ENCODE measurements at regions not wholly inside any gene's neighbourhood (a gene's known extent, or its start where the extent isn't known, plus 50 kb on each side); places are given as distances from the start of the nearest gene placed in this dataset.
"Not testable (repeated sequence)": the region's sequence is repeated elsewhere in the genome, so short reads cannot be mapped to it uniquely, and the experiment has no call there.

- not testable (repeated sequence) for H3K9me3 Mint-ChIP-seq (ENCODE audit: unreplicated experiment); H3K36me3 Mint-ChIP-seq (ENCODE audit: unreplicated experiment); H3K4me1 Mint-ChIP-seq (ENCODE audit: low read depth, unreplicated experiment); H3K27me3 Mint-ChIP-seq (ENCODE audit: unreplicated experiment); H3K27ac Mint-ChIP-seq (ENCODE audit: unreplicated experiment)
- DNase-seq = peak; percentile 17
- peak overlapping the region; percentile 91 for H3K4me3 Mint-ChIP-seq (ENCODE audit: unreplicated experiment)
Observed at GRCh38 chr1:148049115-148049496, 103.0 kb downstream of the NBPF11 start.

GRCh38 chr1:148048423-148049114, 103.5 kb downstream of the NBPF11 start:
- H3K9me3 Mint-ChIP-seq (ENCODE audit: unreplicated experiment); H3K4me1 Mint-ChIP-seq (ENCODE audit: low read depth, unreplicated experiment); H3K27me3 Mint-ChIP-seq (ENCODE audit: unreplicated experiment); H3K36me3 Mint-ChIP-seq (ENCODE audit: unreplicated experiment): not testable (repeated sequence)
- H3K4me3 Mint-ChIP-seq (ENCODE audit: unreplicated experiment) = peak overlapping the region; percentile 91
- peak; percentile 60 for DNase-seq
- H3K27ac Mint-ChIP-seq (ENCODE audit: unreplicated experiment) = peak overlapping the region; percentile 70

- not testable (repeated sequence) for H3K36me3 Mint-ChIP-seq (ENCODE audit: unreplicated experiment); H3K27me3 Mint-ChIP-seq (ENCODE audit: unreplicated experiment); H3K27ac Mint-ChIP-seq (ENCODE audit: unreplicated experiment); H3K4me1 Mint-ChIP-seq (ENCODE audit: low read depth, unreplicated experiment); H3K4me3 Mint-ChIP-seq (ENCODE audit: unreplicated experiment); H3K9me3 Mint-ChIP-seq (ENCODE audit: unreplicated experiment); DNase-seq
Observed at GRCh38 chr1:148045872-148046271, 106.2 kb downstream of the NBPF11 start.

- not testable (repeated sequence) for H3K4me3 Mint-ChIP-seq (ENCODE audit: unreplicated experiment); H3K4me1 Mint-ChIP-seq (ENCODE audit: low read depth, unreplicated experiment); DNase-seq; H3K9me3 Mint-ChIP-seq (ENCODE audit: unreplicated experiment); H3K36me3 Mint-ChIP-seq (ENCODE audit: unreplicated experiment); H3K27ac Mint-ChIP-seq (ENCODE audit: unreplicated experiment); H3K27me3 Mint-ChIP-seq (ENCODE audit: unreplicated experiment)
Observed at GRCh38 chr1:148044495-148044894, 107.6 kb downstream of the NBPF11 start.
